HS-27A (cell line): ENCODE measurements at regions not wholly inside any gene's neighbourhood (a gene's known extent, or its start where the extent isn't known, plus 50 kb on each side); places are given as distances from the start of the nearest gene placed in this dataset.
"Not testable (repeated sequence)": the region's sequence is repeated elsewhere in the genome, so short reads cannot be mapped to it uniquely, and the experiment has no call there.

Experiments
- DNase-seq: peaks from one replicate; pipeline ENCODE4 v3.0.0-alpha.2; 2012; ENCODE audit warnings: low read depth, missing footprints

GRCh38 chr11:106278391-106278790, 200.9 kb downstream of the AASDHPPT start:
- no peak for DNase-seq

DNA sequence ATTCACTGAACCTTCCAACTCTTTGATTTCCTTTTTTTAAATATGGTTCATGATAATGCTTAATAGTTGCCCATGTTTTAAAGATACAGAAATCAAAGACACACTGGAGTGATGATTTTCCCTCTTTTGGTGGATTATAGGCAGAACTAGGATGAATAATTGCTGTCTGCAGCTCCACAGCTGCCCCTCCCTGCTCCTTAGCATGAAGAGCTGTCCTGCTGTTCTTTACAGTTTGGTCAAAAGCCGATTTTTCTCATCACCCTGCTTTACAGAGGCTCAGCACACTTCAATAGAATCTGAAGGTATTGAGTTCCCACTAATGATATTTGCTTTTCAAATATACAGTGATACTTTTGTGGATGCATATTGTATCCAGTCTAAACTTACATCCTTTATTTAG, 202.6 kb downstream of the AASDHPPT start:
- no peak for DNase-seq

DNA sequence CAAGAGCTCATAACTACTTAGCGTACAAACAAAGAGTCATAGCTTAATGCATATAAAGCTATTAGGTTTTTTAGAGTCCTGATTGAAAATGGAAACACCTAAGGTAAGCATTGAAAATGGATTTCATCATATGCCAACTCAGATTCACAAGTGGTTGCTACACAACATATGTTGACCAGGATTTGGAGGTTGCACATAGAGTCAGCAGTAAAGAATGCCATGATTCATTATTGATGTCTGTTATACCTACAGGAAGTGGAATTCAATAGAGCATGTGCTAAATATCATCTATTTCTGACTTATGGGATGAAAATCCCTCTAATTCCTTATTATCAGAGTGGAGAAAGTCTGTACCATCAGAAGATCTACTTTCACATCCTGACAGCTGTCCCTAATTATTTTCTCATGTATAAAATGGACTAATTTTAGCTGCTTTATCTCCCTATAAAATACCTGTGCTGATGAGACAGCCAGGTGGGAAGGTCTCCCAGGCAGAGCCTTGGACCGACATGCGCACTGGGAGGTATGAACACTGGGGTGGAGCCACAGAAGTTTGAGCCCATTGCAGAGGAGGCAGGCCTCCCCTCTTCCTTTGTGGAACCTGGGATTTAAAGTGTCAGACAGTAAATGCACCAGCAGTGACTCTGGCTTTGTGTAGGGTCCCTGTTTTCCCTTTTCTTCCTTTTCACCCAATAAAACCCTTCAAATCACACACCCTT, 204.2 kb downstream of the AASDHPPT start:
- no peak for DNase-seq

DNA sequence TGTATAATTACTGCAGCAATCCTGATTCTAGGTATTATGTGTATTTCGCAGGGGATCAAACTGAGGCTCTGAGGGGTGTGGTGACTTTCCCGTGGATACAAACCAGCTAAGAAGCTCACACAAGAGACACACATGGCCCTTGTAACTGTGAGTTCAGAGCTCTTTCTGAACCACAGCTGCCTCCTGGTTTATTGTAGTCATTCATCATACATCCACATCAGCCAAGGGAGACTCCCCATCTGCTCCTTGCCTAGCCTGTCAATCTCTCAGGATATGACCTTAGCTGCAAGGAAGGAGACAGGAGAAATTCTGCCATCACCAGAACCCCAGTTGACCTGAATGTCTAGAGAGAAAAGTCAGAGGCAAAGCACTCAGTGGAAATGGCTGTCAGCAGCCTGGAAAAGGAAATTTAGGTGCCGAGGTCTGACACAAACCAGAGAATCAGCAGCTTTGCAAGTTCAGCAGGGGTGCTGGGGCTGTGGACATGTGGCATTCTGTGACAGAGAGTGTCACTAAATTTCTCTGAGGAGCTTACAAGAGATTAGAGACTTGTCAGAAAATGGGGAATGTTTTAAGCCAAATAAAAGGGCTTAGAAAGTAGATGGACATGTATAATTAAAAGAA, 209.5 kb downstream of the AASDHPPT start:
- DNase-seq: no peak

- DNase-seq: no peak
These were observed 210.6 kb downstream of the AASDHPPT start for GRCh38 chr11:106288057-106288456.

DNA sequence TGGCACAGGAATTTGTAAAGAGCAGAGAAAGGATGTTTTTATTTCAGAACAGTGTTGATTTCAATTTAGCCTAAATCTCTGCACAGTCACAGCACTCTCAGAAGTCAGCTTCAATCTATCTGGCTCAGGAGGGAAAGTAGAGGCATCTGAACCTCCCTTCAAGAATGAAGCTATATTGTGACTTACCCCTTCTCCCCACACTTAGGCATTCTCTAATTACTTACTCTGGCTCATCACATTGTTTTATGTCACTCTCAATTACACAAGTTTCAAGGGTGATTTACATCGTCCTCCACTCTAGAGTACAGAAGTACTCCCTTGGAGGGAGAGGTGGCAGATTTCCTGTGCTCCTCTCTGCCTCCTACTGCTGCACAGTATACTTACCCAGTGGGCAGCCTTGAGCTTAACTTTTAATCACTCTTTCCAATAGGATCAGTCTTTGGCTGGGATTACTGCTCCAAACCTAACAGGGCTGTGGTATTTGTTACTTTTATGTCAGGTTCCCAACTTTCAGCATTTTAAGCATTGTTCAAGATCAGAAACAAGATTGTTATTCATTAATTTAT, 211.4 kb downstream of the AASDHPPT start:
- no peak for DNase-seq

DNA sequence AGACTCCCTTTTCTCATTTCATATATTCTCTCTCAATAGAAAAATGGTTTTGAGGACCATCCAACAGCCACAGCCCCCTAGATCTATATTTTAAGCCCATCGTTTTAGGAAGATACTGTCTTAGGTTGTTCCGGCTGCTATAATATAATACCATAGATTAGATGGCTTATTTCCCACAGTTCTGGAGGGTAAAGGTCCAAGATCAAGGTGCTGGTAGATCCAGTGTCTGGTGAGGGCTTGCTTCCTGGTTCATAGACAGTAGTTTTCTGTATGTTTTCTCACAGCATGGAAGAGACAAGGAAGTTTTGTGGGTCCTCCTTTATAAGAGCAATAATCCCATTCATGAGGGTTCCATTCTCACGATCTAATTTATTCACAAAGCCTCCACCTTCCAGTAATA, 215.1 kb downstream of the AASDHPPT start:
- DNase-seq: no peak

- DNase-seq: no peak
These were observed 218.5 kb downstream of the AASDHPPT start for GRCh38 chr11:106295974-106296373.

DNA sequence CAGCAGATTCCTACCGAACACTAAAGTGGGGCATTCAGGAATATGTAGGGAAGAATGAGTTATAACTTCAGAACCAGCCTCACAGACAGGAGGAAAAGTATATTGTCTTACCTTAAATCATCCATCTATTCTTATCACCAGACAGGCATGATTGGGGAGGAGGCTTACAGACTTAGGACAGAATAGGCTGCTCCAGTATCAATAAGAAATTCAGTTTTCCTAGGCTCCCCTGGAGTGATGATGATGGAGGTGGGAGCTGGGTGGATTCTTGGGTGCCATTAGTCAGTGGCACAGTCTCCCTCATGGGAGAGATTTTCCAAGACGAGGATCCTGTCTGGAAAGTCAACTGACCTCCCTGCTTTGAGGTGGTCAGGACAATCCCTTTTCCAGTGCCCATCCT, 225.0 kb downstream of the AASDHPPT start:
- DNase-seq: no peak

DNA sequence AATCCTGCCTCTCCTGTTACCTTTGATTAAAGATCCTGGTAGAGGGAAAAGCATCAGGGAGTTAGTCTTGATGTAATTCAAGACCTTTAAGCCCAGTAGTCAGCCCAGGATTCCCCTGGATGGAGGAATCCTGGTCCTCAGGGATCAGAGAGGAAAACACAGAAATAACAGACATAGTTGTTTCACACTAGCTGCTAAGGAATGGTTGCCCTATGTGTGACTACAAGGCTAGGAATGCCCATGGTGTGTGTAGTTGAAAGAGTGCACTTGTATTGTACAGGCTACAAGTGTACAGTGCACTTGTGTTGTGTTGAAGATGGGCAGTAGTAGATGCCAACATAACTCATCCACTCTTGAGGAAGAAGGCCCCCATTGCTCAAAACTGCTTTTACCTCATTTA, 226.8 kb downstream of the AASDHPPT start:
- peak; percentile 39 for DNase-seq

GRCh38 chr11:106305458-106305857, 228.0 kb downstream of the AASDHPPT start:
- DNase-seq: no peak

DNA sequence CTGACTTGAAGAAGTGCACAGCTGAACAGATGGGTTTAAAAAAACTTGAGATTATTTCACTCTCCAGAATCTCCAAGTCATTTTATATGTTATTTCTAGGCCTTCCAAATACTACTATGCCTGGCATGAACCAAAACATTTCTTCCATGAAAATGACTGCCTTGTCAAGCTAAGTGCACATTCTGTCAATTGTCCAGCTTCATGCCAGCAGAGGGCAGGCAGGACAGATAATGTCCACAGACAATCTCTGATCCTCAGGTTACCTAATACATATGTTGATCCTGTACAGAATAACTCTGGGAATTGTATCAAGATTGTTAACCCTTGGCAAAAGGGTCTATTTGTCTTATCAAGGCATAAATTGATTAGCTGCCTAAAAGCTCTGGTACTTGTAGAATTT, 229.5 kb downstream of the AASDHPPT start:
- DNase-seq: peak; percentile 5

- DNase-seq: no peak
These were observed 231.7 kb downstream of the AASDHPPT start for GRCh38 chr11:106309070-106309684.

DNA sequence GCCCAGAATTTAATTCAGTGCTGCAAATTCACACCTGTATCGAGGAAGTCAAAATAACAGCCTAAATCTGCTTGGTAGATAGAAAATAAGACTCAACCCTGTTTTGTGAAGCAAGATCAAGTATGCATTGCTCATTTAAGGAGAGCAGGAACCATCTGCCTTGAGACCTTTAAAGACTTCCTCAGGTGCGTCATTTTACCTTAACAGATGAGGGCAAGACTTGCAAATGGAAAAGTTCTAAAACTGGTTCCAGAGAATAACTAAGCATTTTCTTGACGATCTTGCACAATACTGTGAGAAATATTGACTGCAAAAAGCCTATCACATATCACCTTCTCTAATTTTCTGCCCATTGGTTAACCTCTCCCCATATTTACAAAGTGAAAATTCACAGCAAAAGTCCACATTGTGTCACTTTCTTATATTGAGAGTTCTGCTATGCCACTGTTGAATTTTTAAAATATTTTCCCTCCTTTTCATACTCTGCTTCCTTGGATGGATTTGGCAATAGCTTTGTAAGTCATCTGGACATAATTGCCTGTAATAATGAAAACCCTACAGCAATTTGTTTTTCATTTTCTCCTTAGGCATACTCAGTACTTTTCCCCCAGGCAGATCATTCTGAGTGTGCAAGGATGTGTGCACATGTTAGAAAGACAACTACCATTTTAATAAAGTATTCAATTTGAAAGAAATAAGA, 234.2 kb downstream of the AASDHPPT start:
- no peak for DNase-seq

- not testable (repeated sequence) for DNase-seq
These were observed 239.8 kb downstream of the AASDHPPT start for GRCh38 chr11:106317208-106317773.

GRCh38 chr11:106321601-106322000, 244.1 kb downstream of the AASDHPPT start:
- DNase-seq: no peak

- no peak for DNase-seq
These were observed 244.6 kb downstream of the AASDHPPT start for GRCh38 chr11:106322106-106322505.

DNA sequence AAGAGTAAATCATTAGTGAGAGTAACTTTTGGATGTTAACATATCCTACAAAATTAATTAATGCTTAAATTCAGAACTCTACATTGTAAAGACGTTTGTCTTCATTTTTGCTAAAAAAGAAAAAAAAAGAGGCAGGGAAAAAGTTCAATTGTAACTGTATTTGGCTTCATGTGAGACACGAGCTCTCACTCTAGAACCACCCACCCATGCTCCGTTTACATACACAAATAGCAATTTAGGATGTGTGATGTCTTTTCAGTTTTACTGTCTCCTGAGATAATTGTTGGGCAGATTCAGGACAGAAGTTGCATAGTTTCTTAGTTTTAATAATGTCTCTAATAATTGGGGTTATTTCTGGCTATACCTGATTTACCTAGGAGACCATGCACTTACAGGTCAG, 248.6 kb downstream of the AASDHPPT start:
- DNase-seq: no peak

GRCh38 chr11:106327134-106327533, 249.7 kb downstream of the AASDHPPT start:
- no peak for DNase-seq

DNA sequence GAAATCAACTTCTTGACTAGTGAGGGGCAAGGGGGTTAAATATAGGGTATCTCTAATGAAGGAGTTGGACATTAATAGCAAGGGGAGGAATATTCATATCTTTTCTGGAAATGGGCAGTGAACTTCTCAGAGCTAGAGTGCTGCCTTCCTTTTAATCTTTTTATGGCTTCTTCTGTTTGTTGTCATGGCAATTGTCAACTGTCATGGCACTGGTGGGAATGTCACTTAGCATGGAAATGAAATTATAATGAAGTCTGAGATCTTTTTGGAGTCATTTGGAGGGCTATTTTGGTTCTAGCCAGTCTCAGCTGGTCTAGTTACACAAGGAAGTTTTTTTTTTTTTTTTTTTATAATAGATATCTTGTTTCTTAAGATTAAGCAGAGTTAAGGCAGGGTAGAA, 250.2 kb downstream of the AASDHPPT start:
- no peak for DNase-seq

DNA sequence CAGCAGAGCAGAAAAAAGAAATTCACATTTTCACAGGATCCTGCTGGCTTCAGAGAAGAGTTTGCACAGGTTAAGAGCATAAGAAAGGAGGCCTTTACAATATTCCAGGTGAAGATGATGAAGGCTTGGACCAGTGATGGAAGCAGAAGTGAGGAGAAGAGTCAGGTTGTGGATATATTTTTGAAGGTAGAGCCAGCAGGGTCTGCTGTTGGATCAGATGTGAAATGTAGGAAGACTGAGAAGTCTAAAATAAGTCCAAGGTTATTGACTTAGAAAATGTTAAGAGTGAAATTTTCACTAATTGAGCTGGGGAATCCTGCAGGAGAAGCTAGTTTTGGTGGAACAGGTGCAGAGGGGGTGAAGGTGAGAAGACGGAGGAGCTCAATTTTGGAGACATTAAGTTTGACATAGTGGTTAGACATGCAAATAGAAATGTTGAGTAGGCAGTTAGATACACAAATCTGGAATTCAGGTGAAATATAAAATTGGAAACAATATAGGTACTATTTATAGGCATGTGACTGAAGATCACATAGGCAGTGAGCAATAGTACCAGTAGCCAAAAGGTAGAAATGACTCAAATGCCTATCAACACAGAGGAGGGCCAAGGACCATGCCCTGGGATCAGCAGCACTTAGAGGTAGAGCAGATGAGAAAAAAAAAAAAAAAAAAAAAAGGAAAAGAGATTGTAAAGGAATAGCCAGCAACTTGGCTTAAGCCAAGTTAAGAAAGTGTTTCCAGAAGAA, 252.0 kb downstream of the AASDHPPT start:
- no peak for DNase-seq
